ENCODE measurements at regions not wholly inside any gene's neighbourhood (a gene's known extent, or its start where the extent isn't known, plus 50 kb on each side); places are given as distances from the start of the nearest gene placed in this dataset.

- TF ChIP-seq POLR2AphosphoS5 (IDR thresholded peaks at IDR 0.05; ENCODE audit: low read depth, low read length) (no peak), GLMP (CRISPR knock-in tag; IDR thresholded peaks at IDR 0.05; ENCODE audit: borderline replicate concordance) (no peak), KDM1A (CRISPR knock-in tag; IDR thresholded peaks at IDR 0.05) (no peak), KDM6A (CRISPR knock-in tag; IDR thresholded peaks at IDR 0.05; ENCODE audit: low read depth) (no peak), HOXA3 (CRISPR knock-in tag; IDR thresholded peaks at IDR 0.05) (no peak), ZNF232 (CRISPR knock-in tag; IDR thresholded peaks at IDR 0.05; ENCODE audit: borderline replicate concordance) (no peak), EZH2 (conservative IDR thresholded peaks at IDR 0.05; ENCODE audit: low read depth, low read length) (no peak), SMYD3 (CRISPR knock-in tag; IDR thresholded peaks at IDR 0.05) (no peak), ZNF709 (CRISPR knock-in tag; IDR thresholded peaks at IDR 0.05) (no peak), PBX3 (CRISPR knock-in tag; IDR thresholded peaks at IDR 0.05; ENCODE audit: borderline replicate concordance) (no peak), ZNF274 (CRISPR knock-in tag; IDR thresholded peaks at IDR 0.05) (no peak), CTCF (CRISPR knock-in tag; IDR thresholded peaks at IDR 0.05) (no peak)
Measured at GRCh38 chr6:167746975-167747374, 79.7 kb upstream of the AFDN start.
